MCF 10A (cell line): ENCODE measurements at regions not wholly inside any gene's neighbourhood (a gene's known extent, or its start where the extent isn't known, plus 50 kb on each side); places are given as distances from the start of the nearest gene placed in this dataset.

Source experiments
- BruUV-seq: library from RNA; stranded (reverse); fragments of 400-500 nt; replicated peaks from 2 replicates; lab custom pipeline; 2021; lab: Mats Ljungman, UMichigan
- CTCF ChIA-PET: fragments of 300-600 bp; sonication (Branson Sonifier 250); formaldehyde crosslinking; extraction: SDS; loops from one replicate; lab custom pipeline; 2021; ENCODE audit warnings: antibody characterized with exemption, inconsistent platforms; lab: Yijun Ruan, JAX
- POLR2A ChIA-PET: fragments of 300-600, 350-650 bp; sonication (Branson Sonifier 250); formaldehyde crosslinking; extraction: SDS; loops from one replicate; lab custom pipeline; 2020; ENCODE audit warnings: antibody characterized with exemption, inconsistent platforms; lab: Yijun Ruan, JAX
- DNase-seq: peaks from one replicate; pipeline ENCODE4 v3.0.0-alpha.2; 2018; ENCODE audit not compliant: unreplicated experiment
- H3K27ac Mint-ChIP-seq: one replicate; pipeline ENCODE4 v1.8.0; 2022; ENCODE audit warnings: mild to moderate bottlenecking, low read depth, mixed read lengths; ENCODE audit not compliant: unreplicated experiment
- H3K27me3 Mint-ChIP-seq: one replicate; pipeline ENCODE4 v1.8.0; 2022; ENCODE audit warnings: mixed read lengths; ENCODE audit not compliant: insufficient read depth, unreplicated experiment
- H3K36me3 Mint-ChIP-seq: one replicate; pipeline ENCODE4 v1.8.0; 2022; ENCODE audit warnings: mild to moderate bottlenecking, moderate library complexity, mixed read lengths; ENCODE audit not compliant: insufficient read depth, unreplicated experiment
- H3K4me1 Mint-ChIP-seq: one replicate; pipeline ENCODE4 v1.8.0; 2022; ENCODE audit warnings: mixed read lengths; ENCODE audit not compliant: insufficient read depth, unreplicated experiment
- H3K4me3 Mint-ChIP-seq: one replicate; pipeline ENCODE4 v1.8.0; 2022; ENCODE audit warnings: mild to moderate bottlenecking, moderate library complexity, mixed read lengths; ENCODE audit not compliant: unreplicated experiment
- H3K9me3 Mint-ChIP-seq: one replicate; pipeline ENCODE4 v1.8.0; 2022; ENCODE audit warnings: mixed read lengths; ENCODE audit not compliant: unreplicated experiment
- intact Hi-C: fragments of 100-400 bp; cut with micrococcal nuclease; formaldehyde crosslinking; loops from 2 replicates; pipeline ENCODE4 v1.14.1; 2022
- TF ChIP-seq, protein P1 (sequence below): fragments of 200-600 bp; IDR thresholded peaks from one replicate; pipeline ENCODE4 v1.8.0; 2022; ENCODE audit warnings: antibody characterized with exemption, mild to moderate bottlenecking; ENCODE audit not compliant: unreplicated experiment

DNA sequence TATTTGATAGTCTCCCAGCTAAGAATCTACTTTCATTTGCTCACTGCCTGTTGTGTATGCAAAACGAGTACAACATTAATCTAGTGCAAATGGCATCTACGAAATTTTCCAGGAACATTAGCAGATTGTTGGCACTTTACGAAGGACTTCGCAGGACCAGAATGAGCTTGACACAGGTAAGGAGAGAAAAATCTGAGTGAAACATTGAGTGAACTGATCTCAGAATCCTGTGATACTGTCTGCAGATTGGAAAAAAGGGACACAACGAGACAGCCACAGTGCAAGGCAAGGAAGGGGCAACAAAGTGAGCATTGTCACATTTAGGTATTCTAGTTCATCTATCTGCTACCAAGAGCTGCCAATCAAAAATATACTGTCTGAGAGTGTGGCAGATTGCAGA lies 350.5 kb downstream of the ZNF608 start:
- H3K36me3 Mint-ChIP-seq = no peaks in the 10 kb centered on the region
- no TSS peak for BruUV-seq
- H3K9me3 Mint-ChIP-seq = peaks cover 4% of the 10 kb centered on the region
- H3K27ac Mint-ChIP-seq = no peak overlapping the region
- intact Hi-C loops = no loop called here
- DNase-seq = no peak
- no peaks in the 10 kb centered on the region for H3K4me1 Mint-ChIP-seq
- POLR2A ChIA-PET = interaction anchor here (0.7 kb wide), 1 partner anchor 361 kb away, joined by 3 read pairs; no protein-coding TSS in a partner anchor
- CTCF ChIA-PET = no interaction called here
- H3K27me3 Mint-ChIP-seq = no peaks in the 10 kb centered on the region
- H3K4me3 Mint-ChIP-seq = no peak overlapping the region
- TF ChIP-seq, protein P1, sequence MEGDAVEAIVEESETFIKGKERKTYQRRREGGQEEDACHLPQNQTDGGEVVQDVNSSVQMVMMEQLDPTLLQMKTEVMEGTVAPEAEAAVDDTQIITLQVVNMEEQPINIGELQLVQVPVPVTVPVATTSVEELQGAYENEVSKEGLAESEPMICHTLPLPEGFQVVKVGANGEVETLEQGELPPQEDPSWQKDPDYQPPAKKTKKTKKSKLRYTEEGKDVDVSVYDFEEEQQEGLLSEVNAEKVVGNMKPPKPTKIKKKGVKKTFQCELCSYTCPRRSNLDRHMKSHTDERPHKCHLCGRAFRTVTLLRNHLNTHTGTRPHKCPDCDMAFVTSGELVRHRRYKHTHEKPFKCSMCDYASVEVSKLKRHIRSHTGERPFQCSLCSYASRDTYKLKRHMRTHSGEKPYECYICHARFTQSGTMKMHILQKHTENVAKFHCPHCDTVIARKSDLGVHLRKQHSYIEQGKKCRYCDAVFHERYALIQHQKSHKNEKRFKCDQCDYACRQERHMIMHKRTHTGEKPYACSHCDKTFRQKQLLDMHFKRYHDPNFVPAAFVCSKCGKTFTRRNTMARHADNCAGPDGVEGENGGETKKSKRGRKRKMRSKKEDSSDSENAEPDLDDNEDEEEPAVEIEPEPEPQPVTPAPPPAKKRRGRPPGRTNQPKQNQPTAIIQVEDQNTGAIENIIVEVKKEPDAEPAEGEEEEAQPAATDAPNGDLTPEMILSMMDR = no peak

DNA sequence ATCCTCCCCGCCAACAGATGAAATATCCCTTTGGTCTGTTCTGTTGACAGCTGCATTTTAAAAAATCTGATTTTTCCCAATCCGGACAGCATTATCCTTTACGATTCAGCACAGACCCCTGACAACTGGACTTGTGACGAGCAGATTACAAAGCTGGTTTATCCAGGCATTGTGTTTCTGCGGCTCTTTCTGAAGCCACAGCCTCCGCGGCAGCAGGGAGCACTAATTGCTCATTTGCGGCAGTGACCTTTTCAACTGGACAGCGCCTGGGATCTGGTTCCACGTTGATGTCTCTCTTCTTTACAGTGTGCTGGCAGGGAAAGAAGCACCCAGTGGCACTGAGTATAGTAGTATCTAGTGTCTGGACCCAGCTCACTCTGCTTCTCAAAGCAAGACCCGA lies 351.2 kb downstream of the ZNF608 start:
- CTCF ChIA-PET = no interaction called here
- intact Hi-C loops = no loop called here
- Mint-ChIP-seq H3K9me3 (peaks cover 10% of the 10 kb centered on the region), H3K27ac (no peak overlapping the region), H3K4me3 (no peak overlapping the region), H3K4me1 (no peaks in the 10 kb centered on the region), H3K27me3 (no peaks in the 10 kb centered on the region), H3K36me3 (no peaks in the 10 kb centered on the region)
- TF ChIP-seq, protein P1 = no peak
- no TSS peak for BruUV-seq
- DNase-seq = no peak
- POLR2A ChIA-PET = interaction anchor here (0.7 kb wide), 1 partner anchor 360 kb away, joined by 3 read pairs; no protein-coding TSS in a partner anchor

DNA sequence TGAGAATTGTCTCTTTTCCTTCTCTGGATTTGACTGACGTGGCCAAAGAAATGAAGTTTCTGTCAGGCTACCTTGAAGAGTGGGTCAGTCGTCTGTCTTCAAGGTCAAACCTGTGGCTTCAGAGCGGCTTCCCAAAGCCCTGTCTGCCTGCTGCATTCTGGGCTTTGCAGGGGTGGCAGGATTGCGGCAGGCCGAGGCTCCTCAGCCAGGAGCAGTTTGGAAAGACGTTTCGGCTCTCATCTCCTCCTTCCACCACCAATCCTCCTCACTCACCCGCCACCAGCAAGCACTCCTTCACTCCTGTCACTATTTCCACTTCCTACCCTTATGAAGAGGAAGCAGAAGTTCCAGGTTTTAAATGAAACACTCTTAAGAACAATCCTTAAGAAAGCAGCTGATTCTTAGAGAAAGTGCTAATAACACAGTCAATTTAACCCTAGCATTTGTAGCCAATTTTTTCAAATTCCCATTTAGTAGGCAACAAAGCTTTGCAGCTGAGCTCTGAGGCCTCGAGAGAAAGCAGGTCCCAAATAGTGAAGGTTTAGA lies 351.7 kb downstream of the ZNF608 start:
- no peak for DNase-seq
- no peaks in the 10 kb centered on the region for H3K36me3 Mint-ChIP-seq
- ChIA-PET POLR2A (interaction anchor here (0.7 kb wide), 1 partner anchor 341 kb away, joined by 3 read pairs; no protein-coding TSS in a partner anchor), CTCF (interaction anchor here (1.4 kb wide), 1 partner anchor 10 kb away, joined by 3 read pairs; no protein-coding TSS in a partner anchor)
- TF ChIP-seq, protein P1 = no peak
- intact Hi-C loops = no loop called here
- no peak overlapping the region for H3K4me3 Mint-ChIP-seq
- no TSS peak for BruUV-seq
- H3K9me3 Mint-ChIP-seq = peaks cover 15% of the 10 kb centered on the region
- H3K27ac Mint-ChIP-seq = no peak overlapping the region
- H3K27me3 Mint-ChIP-seq = no peaks in the 10 kb centered on the region
- no peaks in the 10 kb centered on the region for H3K4me1 Mint-ChIP-seq

DNA sequence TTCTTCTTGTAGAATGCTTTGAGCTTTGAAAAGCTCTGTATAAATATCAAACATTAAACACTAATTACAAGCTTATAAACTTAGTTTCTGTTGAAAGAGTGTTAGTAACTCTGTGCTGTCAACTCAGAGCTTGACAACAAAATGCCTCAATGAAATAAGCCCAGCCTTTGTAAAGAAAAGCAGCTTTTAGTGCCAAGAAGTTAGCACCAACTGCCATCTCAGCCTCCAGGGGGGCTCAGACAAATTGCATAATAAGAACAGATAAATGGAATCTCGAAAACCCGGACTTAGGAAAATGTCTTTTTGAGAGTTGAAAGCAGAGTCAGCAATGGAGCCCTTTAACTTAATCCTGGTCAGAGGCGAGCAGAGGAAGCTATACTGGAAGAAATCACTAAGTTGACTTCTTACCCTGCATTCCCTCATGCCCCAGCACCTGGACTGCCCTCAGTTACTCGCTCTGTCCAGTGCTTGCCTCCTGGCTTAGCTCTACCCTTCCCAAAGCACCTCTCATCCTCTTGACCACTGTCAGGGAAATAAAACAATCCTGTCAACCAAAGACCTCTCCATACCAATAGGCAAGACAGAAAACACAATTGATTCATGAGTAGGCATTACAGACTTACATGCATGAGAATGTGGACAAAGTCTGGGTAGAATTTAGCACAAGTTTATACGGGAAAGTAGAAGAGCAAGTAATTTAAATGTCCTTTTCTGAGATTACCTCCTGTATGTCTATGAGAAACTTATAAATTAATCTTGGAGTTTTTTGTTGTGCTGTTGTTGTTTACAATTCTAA lies 352.7 kb downstream of the ZNF608 start:
- H3K9me3 Mint-ChIP-seq = peaks cover 19% of the 10 kb centered on the region
- no peaks in the 10 kb centered on the region for H3K36me3 Mint-ChIP-seq
- no TSS peak for BruUV-seq
- intact Hi-C loops = no loop called here
- ChIA-PET POLR2A (interaction anchor here (0.7 to 0.8 kb wide), 2 partner anchors 9 to 342 kb away, joined by 3 read pairs; no protein-coding TSS in a partner anchor), CTCF (interaction anchor here (1.4 kb wide), 1 partner anchor 9 kb away, joined by 3 read pairs; no protein-coding TSS in a partner anchor)
- no peak overlapping the region for H3K4me3 Mint-ChIP-seq
- no peak for DNase-seq
- no peak overlapping the region for H3K27ac Mint-ChIP-seq
- TF ChIP-seq, protein P1 = no peak
- H3K27me3 Mint-ChIP-seq = no peaks in the 10 kb centered on the region
- H3K4me1 Mint-ChIP-seq = no peaks in the 10 kb centered on the region
